Hematopoietic multipotent progenitor cell treated with erythropoietin and hydrocortisone succinate and interleukin-3 and kit ligand, for 8 days (in vitro differentiated cells): ENCODE measurements at regions not wholly inside any gene's neighbourhood (a gene's known extent, or its start where the extent isn't known, plus 50 kb on each side); places are given as distances from the start of the nearest gene placed in this dataset.

ENCODE experiments used
- DNase-seq: peaks from one replicate; pipeline ENCODE4 v3.0.0-alpha.2; 2015

- no peak for DNase-seq
Measured at GRCh38 chr6:115712291-115712961, 348.3 kb downstream of the FRK start.

- DNase-seq, result no peak
Measured at GRCh38 chr6:115708850-115709249, 351.8 kb downstream of the FRK start.

- DNase-seq, result no peak
Measured at GRCh38 chr6:115706981-115707380, 353.7 kb downstream of the FRK start.

- no peak for DNase-seq
Measured at GRCh38 chr6:115706324-115706723, 354.4 kb downstream of the FRK start.

GRCh38 chr6:115704028-115704427, 356.7 kb downstream of the FRK start:
- no peak for DNase-seq

- peak; percentile 5 for DNase-seq
Measured at GRCh38 chr6:115691433-115691832, 369.3 kb downstream of the FRK start.

- no peak for DNase-seq
Measured at GRCh38 chr6:115690854-115691253, 369.8 kb downstream of the FRK start.

GRCh38 chr6:115681978-115682775, 378.5 kb downstream of the FRK start:
- no peak for DNase-seq

- no peak for DNase-seq
Measured at GRCh38 chr6:115680621-115681020, 380.1 kb downstream of the FRK start.

GRCh38 chr6:115677198-115677597, 383.5 kb downstream of the FRK start:
- DNase-seq, result no peak

- DNase-seq, result no peak
Measured at GRCh38 chr6:115675443-115675842, 385.2 kb downstream of the FRK start.

- no peak for DNase-seq
Measured at GRCh38 chr6:115668781-115669180, 391.9 kb downstream of the FRK start.

- no peak for DNase-seq
Measured at GRCh38 chr6:115668211-115668610, 392.5 kb downstream of the FRK start.

GRCh38 chr6:115667478-115668026, 393.1 kb downstream of the FRK start:
- DNase-seq, result no peak

- no peak for DNase-seq
Measured at GRCh38 chr6:115666997-115667396, 393.7 kb downstream of the FRK start.

- DNase-seq, result no peak
Measured at GRCh38 chr6:115665310-115665709, 395.4 kb downstream of the FRK start.

- no peak for DNase-seq
Measured at GRCh38 chr6:115663681-115664080, 397.0 kb downstream of the FRK start.

GRCh38 chr6:115643762-115644161, 416.9 kb downstream of the FRK start:
- no peak for DNase-seq

- no peak for DNase-seq
Measured at GRCh38 chr6:115634887-115635286, 425.8 kb downstream of the FRK start.

GRCh38 chr6:115634131-115634530, 426.6 kb downstream of the FRK start:
- DNase-seq, result no peak

GRCh38 chr6:115631028-115631427, 429.7 kb downstream of the FRK start:
- no peak for DNase-seq

- DNase-seq, result no peak
Measured at GRCh38 chr6:115630424-115631024, 430.2 kb downstream of the FRK start.

GRCh38 chr6:115629415-115629814, 431.3 kb downstream of the FRK start:
- no peak for DNase-seq

- no peak for DNase-seq
Measured at GRCh38 chr6:115618256-115618655, 442.4 kb downstream of the FRK start.
